COR-L47 (cell line): ENCODE measurements at regions not wholly inside any gene's neighbourhood (a gene's known extent, or its start where the extent isn't known, plus 50 kb on each side); places are given as distances from the start of the nearest gene placed in this dataset.

ENCODE experiments used
- DNase-seq: peaks from one replicate; lab custom pipeline; 2025; lab: John Stamatoyannopoulos, UW

- DNase-seq, result no peak
These were observed 144.6 kb downstream of the DHX35 start for GRCh38 chr20:39106791-39107190.

- no peak for DNase-seq
These were observed 143.4 kb downstream of the DHX35 start for GRCh38 chr20:39105551-39105950.

- DNase-seq, result no peak
These were observed 141.6 kb downstream of the DHX35 start for GRCh38 chr20:39103732-39104131.

- DNase-seq, result no peak
These were observed 141.2 kb downstream of the DHX35 start for GRCh38 chr20:39103305-39103704.

GRCh38 chr20:39101895-39102294 lies 139.8 kb downstream of the DHX35 start:
- no peak for DNase-seq

GRCh38 chr20:39100691-39101090 lies 138.5 kb downstream of the DHX35 start:
- no peak for DNase-seq

GRCh38 chr20:39097889-39098288 lies 135.7 kb downstream of the DHX35 start:
- no peak for DNase-seq

- DNase-seq, result no peak
These were observed 133.7 kb downstream of the DHX35 start for GRCh38 chr20:39095870-39096269.

- DNase-seq, result no peak
These were observed 132.2 kb downstream of the DHX35 start for GRCh38 chr20:39094391-39094790.

GRCh38 chr20:39092733-39093410 lies 130.7 kb downstream of the DHX35 start:
- no peak for DNase-seq

GRCh38 chr20:39090906-39091305 lies 128.8 kb downstream of the DHX35 start:
- DNase-seq, result peak; percentile 61

GRCh38 chr20:39089797-39090196 lies 127.7 kb downstream of the DHX35 start:
- no peak for DNase-seq
